Loucy (cell line): ENCODE measurements at regions not wholly inside any gene's neighbourhood (a gene's known extent, or its start where the extent isn't known, plus 50 kb on each side); places are given as distances from the start of the nearest gene placed in this dataset.

Experiments used
- H2AFZ ChIP-seq: fragments of 200-600 bp; sonication (generic); 2 replicates; pipeline ENCODE4 v1.6.0; 2016; ENCODE audit warnings: antibody characterized with exemption, mild to moderate bottlenecking, low read length, moderate library complexity
- H3F3A ChIP-seq: fragments of 200-600 bp; 2 replicates; pipeline ENCODE4 v1.6.0; 2016; ENCODE audit warnings: antibody characterized with exemption, low read depth, mild to moderate bottlenecking
- H3K27me3 ChIP-seq: fragments of 200-600 bp; sonication (generic); 2 replicates; pipeline ENCODE4 v1.6.1; 2014; ENCODE audit warnings: low read length, mild to moderate bottlenecking; ENCODE audit not compliant: insufficient read depth, poor library complexity, severe bottlenecking
- H3K36me3 ChIP-seq: fragments of 200-600 bp; sonication (generic); 2 replicates; pipeline ENCODE4 v1.6.1; 2016; ENCODE audit warnings: low read length; ENCODE audit not compliant: insufficient read depth
- H3K4me1 ChIP-seq: fragments of 200-600 bp; sonication (generic); 2 replicates; pipeline ENCODE4 v1.5.1; 2014; ENCODE audit warnings: low read length, mild to moderate bottlenecking; ENCODE audit not compliant: insufficient read depth, poor library complexity, severe bottlenecking
- H3K4me2 ChIP-seq: fragments of 200-600 bp; sonication (generic); 2 replicates; pipeline ENCODE4 v1.6.0; 2014; ENCODE audit warnings: antibody characterized with exemption, low read length, low read depth, mild to moderate bottlenecking; ENCODE audit not compliant: poor library complexity, severe bottlenecking
- H3K4me3 ChIP-seq: fragments of 200-600 bp; sonication (generic); 2 replicates; pipeline ENCODE4 v1.5.1; 2014; ENCODE audit warnings: low read length, mild to moderate bottlenecking, mixed read lengths; ENCODE audit not compliant: poor library complexity, severe bottlenecking
- H3K79me2 ChIP-seq: fragments of 200-600 bp; sonication (generic); 2 replicates; pipeline ENCODE4 v1.6.1; 2014; ENCODE audit warnings: low read length; ENCODE audit not compliant: insufficient read depth
- H3K9ac ChIP-seq: fragments of 200-600 bp; sonication (generic); 2 replicates; pipeline ENCODE4 v1.6.0; 2014; ENCODE audit warnings: mild to moderate bottlenecking, low read depth, low read length, moderate library complexity; ENCODE audit not compliant: poor library complexity, severe bottlenecking
- H3K9me2 ChIP-seq: fragments of 200-600 bp; sonication (generic); replicated peaks from 2 replicates; pipeline ENCODE4 v1.6.1; 2016; ENCODE audit warnings: low read depth, low read length, mixed read lengths
- H3K9me3 ChIP-seq: fragments of 200-600 bp; sonication (generic); 2 replicates; pipeline ENCODE4 v1.6.1; 2014; ENCODE audit warnings: mild to moderate bottlenecking, antibody characterized with exemption, low read length, low read depth; ENCODE audit not compliant: insufficient read depth
- H4K20me1 ChIP-seq: fragments of 200-600 bp; sonication (generic); 2 replicates; pipeline ENCODE4 v1.6.0; 2014; ENCODE audit warnings: antibody characterized with exemption, low read length, mild to moderate bottlenecking; ENCODE audit not compliant: insufficient read depth, poor library complexity, severe bottlenecking
- CTCF ChIP-seq: fragments of 200-600 bp; sonication (generic); conservative IDR thresholded peaks from 2 replicates; pipeline ENCODE4 v1.5.1; 2014; ENCODE audit warnings: mild to moderate bottlenecking, antibody characterized with exemption, low read length
- EZH2phosphoT487 ChIP-seq: fragments of 200-600 bp; IDR thresholded peaks from 2 replicates; pipeline ENCODE4 v1.6.1; 2018; ENCODE audit warnings: antibody characterized with exemption, mild to moderate bottlenecking, moderate library complexity, borderline replicate concordance

GRCh38 chr2:70354264-70354949, 52.5 kb upstream of the FAM136A start:
- TF ChIP-seq EZH2phosphoT487 (no peak), CTCF (no peak)
- H3K9me2 ChIP-seq, result no peaks in the 10 kb centered on the region
- H3K4me1 ChIP-seq, result peaks cover 14% of the 10 kb centered on the region
- no peaks in the 10 kb centered on the region for H3K36me3 ChIP-seq
- H3K27me3 ChIP-seq, result no peaks in the 10 kb centered on the region
- no peak overlapping the region for H3K4me3 ChIP-seq
- no peak overlapping the region for H2AFZ ChIP-seq
- H3K9ac ChIP-seq, result no peak overlapping the region
- no peak overlapping the region for H3K4me2 ChIP-seq
- H3K79me2 ChIP-seq, result no peaks in the 10 kb centered on the region
- no peaks in the 10 kb centered on the region for H3K9me3 ChIP-seq
- H3F3A ChIP-seq, result no peaks in the 10 kb centered on the region
- H4K20me1 ChIP-seq, result no peaks in the 10 kb centered on the region
